Astrocyte of the spinal cord (primary cell): ENCODE measurements at regions not wholly inside any gene's neighbourhood (a gene's known extent, or its start where the extent isn't known, plus 50 kb on each side); places are given as distances from the start of the nearest gene placed in this dataset.

ENCODE experiments used
- DNase-seq: peaks from one replicate; pipeline ENCODE4 v3.0.0; 2011; ENCODE audit warnings: low read depth, low spot score
- H3K4me3 ChIP-seq: 2 replicates; pipeline ENCODE4 v1.5.1; 2011; ENCODE audit warnings: low read depth, mild to moderate bottlenecking, low read length, moderate library complexity
- CTCF ChIP-seq: IDR thresholded peaks from 2 replicates; pipeline ENCODE4 v1.5.1; 2012; ENCODE audit warnings: low read depth, mild to moderate bottlenecking, low read length, inconsistent platforms
- in situ Hi-C: cut with HindIII; loops from 2 replicates; pipeline ENCODE4 v1.10.0; 2017; ENCODE audit warnings: low sequenced_read_pairs

- DNase-seq: no peak
- TF ChIP-seq CTCF: no peak
- H3K4me3 ChIP-seq: no peak overlapping the region
- in situ Hi-C loops: no loop called here
Observed at GRCh38 chr10:111384556-111384955, 307.7 kb downstream of the ADRA2A start.

- no peak for DNase-seq
- no peak for TF ChIP-seq CTCF
- in situ Hi-C loops: no loop called here
- H3K4me3 ChIP-seq: no peak overlapping the region
Observed at GRCh38 chr10:111390813-111391563, 314.2 kb downstream of the ADRA2A start.

- DNase-seq: no peak
- in situ Hi-C loops: no loop called here
- no peak for TF ChIP-seq CTCF
- H3K4me3 ChIP-seq: no peak overlapping the region
Observed at GRCh38 chr10:111392159-111392558, 315.3 kb downstream of the ADRA2A start.

- no peak for TF ChIP-seq CTCF
- no peak overlapping the region for H3K4me3 ChIP-seq
- no peak for DNase-seq
- in situ Hi-C loops: no loop called here
Observed at GRCh38 chr10:111392910-111393309, 316.1 kb downstream of the ADRA2A start.

- no peak for TF ChIP-seq CTCF
- in situ Hi-C loops: no loop called here
- no peak overlapping the region for H3K4me3 ChIP-seq
- DNase-seq: no peak
Observed at GRCh38 chr10:111410740-111411139, 333.9 kb downstream of the ADRA2A start.

- in situ Hi-C loops: no loop called here
- TF ChIP-seq CTCF: no peak
- H3K4me3 ChIP-seq: no peak overlapping the region
- DNase-seq: no peak
Observed at GRCh38 chr10:111425459-111425858, 348.6 kb downstream of the ADRA2A start.
